ENCODE measurements at regions not wholly inside any gene's neighbourhood (a gene's known extent, or its start where the extent isn't known, plus 50 kb on each side); places are given as distances from the start of the nearest gene placed in this dataset.

GRCh38 chr21:31409831-31410487 lies 65.9 kb upstream of the TIAM1 start:
- no peak for DNase-seq (ENCODE audit: low spot score)

- DNase-seq (ENCODE audit: low spot score) = no peak
Measured at GRCh38 chr21:31408301-31409088, 64.4 kb upstream of the TIAM1 start.

- no peak for DNase-seq (ENCODE audit: low spot score)
Measured at GRCh38 chr21:31406510-31406909, 62.4 kb upstream of the TIAM1 start.

GRCh38 chr21:31405604-31406003 lies 61.5 kb upstream of the TIAM1 start:
- no peak for DNase-seq (ENCODE audit: low spot score)

GRCh38 chr21:31403596-31404333 lies 59.7 kb upstream of the TIAM1 start:
- no peak for DNase-seq (ENCODE audit: low spot score)

GRCh38 chr21:31399591-31399990 lies 55.5 kb upstream of the TIAM1 start:
- DNase-seq (ENCODE audit: low spot score) = no peak

GRCh38 chr21:31398574-31398973 lies 54.5 kb upstream of the TIAM1 start:
- no peak for DNase-seq (ENCODE audit: low spot score)

- DNase-seq (ENCODE audit: low spot score) = no peak
Measured at GRCh38 chr21:31397939-31398338, 53.9 kb upstream of the TIAM1 start.

GRCh38 chr21:31397515-31397926 lies 53.5 kb upstream of the TIAM1 start:
- DNase-seq (ENCODE audit: low spot score) = no peak

GRCh38 chr21:31397030-31397429 lies 53.0 kb upstream of the TIAM1 start:
- DNase-seq (ENCODE audit: low spot score) = no peak

GRCh38 chr21:31396399-31396798 lies 52.3 kb upstream of the TIAM1 start:
- DNase-seq (ENCODE audit: low spot score) = no peak

- DNase-seq (ENCODE audit: low spot score) = no peak
Measured at GRCh38 chr21:31395791-31396190, 51.7 kb upstream of the TIAM1 start.

- DNase-seq (ENCODE audit: low spot score) = no peak
Measured at GRCh38 chr21:31395268-31395667, 51.2 kb upstream of the TIAM1 start.

- DNase-seq (ENCODE audit: low spot score) = no peak
Measured at GRCh38 chr21:31394309-31394708, 50.2 kb upstream of the TIAM1 start.

Measured in activated CD4-positive, alpha-beta T cell treated with anti-CD3 and anti-CD28 coated beads, Interleukin-2, Interleukin-4, amounts not matched to agents 100 ng/mL and 50 ng/mL, durations not matched to agents 16 hours and 8 hours (primary cell).